Limb (tissue), 2 donors: ENCODE measurements at regions not wholly inside any gene's neighbourhood (a gene's known extent, or its start where the extent isn't known, plus 50 kb on each side); places are given as distances from the start of the nearest gene placed in this dataset.
"Not testable (repeated sequence)": the region's sequence is repeated elsewhere in the genome, so short reads cannot be mapped to it uniquely, and the experiment has no call there.

ENCODE experiments used
- DNase-seq, 2 donors: peaks; one replicate each; pipeline ENCODE4 v3.0.0-alpha.2; 2016; ENCODE audit errors: extremely low spot score in 2 of 2

DNA sequence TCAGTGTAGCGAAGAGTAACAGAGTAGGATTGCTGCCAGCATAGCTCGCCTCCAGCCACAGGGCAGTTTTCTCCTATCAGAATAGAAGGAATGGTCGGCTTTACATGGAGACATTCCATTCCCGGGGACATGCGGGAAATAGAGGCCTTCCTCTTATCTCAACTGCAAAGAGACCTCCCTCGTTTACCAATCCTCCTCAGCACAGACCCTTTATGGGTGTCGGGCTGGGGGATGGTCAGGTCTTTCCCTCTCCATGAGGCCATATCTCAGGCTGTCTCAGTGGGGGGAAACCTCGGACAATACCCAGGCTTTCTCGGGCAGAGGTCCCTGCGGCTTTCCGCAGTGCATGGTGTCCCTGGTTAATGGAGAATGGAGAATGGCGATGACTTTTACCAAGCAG lies 285.0 kb downstream of the ASMT start:
- no peak for DNase-seq

- no peak for DNase-seq
These were observed 288.0 kb downstream of the ASMT start for GRCh38 chrX:1902901-1903235.

DNA sequence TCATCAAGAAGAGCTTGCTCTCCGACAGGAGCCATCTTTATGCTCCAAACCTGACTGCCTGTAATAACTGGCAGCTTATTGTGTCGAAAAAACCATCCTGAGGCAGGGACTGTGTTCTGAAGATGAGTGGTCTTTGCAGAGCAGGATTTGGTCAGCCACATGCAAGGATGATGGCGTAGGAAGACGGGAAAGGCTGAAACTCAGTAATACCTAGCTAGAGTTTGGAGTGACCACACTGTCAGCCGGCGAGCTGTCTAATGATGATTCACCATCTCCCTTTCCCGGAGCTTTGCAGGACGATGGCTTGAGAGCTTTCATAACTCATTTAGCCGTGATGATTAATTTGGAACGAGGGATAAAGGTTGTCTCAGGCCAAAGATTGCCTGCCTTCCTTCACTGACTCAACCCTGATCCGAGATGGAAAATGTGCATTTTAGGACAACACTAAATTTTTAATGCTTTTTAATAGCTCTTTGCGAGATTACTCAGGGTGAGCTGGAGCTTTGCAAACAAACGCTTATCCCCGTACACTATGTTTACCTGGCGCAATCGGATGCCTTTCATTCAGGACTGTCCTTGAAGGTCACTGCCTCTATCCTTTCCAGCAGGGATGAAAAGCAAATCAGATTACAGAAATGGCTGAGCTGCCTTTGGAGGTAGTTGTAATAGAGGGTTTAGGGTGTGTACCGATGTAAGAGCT lies 288.5 kb downstream of the ASMT start:
- no peak for DNase-seq

DNA sequence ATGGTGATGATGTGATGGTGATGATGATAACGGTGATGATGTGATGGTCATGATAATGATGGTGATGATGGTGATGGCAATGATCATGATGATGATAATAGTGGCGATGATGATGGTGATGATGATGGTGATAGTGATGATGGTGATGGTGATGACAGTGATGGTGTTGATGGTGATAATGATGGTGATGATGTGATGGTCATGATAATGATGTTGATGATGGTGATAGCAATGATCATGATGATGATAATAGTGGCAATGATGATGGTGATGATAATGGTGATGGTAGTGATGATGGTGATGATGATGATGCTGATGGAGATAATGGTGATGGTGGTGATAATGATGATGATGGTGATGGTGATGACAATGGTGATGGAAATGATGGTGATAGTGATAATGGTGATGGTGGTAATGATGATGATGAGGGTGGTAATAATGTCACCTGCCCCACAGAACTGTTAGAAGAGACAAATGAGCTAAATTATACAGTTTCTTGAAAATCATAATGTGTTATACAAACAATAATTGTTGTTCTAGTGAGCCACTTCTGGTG lies 289.9 kb downstream of the ASMT start:
- no peak for DNase-seq

DNA sequence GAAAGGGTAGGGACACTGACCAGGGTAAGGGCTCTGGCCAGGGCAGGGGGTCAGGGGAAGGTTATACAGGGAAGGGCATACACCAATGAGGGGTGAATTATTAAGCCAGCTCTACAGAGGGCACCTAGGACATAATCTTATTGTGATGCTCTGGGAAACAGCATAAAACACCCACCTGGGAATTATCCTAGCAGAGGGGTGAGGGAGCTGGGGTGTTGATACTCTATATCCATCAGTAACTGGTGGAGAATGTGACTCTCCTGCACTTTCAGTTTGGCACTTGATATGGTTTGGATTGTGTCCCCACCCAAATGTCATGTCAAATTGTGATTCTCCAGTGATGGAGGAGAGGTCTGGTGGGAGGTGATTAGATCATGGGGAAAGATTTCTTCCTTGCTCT lies 291.2 kb downstream of the ASMT start:
- no peak for DNase-seq

DNA sequence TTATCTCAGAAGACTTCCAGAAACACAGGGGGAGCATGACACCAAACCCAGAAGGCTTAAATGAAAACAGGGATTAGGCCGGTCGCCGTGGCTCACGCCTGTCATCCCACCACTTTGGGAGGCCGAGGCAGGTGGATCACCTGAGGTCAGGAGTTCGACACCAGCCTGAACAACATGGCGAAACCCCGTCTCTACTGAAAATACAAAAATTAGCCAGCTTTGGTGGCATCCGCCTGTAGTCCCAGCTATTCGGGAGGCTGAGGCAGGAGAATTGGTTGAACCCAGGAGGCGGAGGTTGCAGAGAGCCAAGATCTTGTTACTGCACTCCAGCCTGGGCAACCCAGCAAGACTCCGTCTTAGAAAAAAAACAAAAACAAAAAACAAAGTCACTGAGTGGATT lies 294.1 kb downstream of the ASMT start:
- DNase-seq = not testable (repeated sequence)

DNA sequence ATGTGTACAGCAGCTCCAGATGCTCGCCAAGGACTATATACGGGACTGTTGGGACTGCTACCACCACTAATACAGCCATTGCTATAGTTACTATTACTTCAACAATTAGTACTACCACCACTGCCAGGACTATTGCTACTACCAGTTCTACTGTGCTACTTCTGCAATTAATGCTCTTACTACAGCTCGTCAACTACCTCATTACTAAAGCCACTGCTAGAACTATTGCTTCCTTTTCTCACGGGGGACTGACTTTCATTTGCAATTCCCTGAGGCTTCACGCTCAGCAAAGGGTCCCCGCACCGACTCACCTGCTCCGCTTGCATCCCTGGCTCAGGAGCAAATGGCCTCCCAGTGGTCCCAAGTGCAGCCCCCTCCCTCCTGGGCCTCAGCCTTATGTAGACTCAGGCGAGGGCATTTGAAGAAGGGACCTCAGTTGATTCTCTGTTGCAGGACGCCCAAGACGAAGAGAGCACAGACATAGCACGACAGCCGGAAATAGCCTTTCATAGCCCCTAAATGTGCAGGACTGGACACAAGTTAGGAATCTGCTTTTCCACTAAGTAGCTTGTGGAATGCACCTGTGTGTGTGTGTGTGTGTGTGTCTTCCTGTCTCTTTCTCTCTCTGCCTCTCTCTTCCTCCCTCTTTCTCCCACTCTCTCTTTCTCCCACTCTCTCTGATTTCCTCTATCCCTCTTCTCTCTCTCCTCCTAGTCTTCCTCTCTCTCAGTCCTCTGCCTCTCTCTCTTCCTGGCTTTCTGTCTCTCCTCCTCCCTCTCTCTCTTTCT lies 294.8 kb downstream of the ASMT start:
- no peak for DNase-seq

GRCh38 chrX:1910207-1910470 lies 295.3 kb downstream of the ASMT start:
- DNase-seq = no peak

GRCh38 chrX:1911401-1912128 lies 296.7 kb downstream of the ASMT start:
- no peak for DNase-seq

GRCh38 chrX:1912193-1912592 lies 297.3 kb downstream of the ASMT start:
- no peak for DNase-seq

- DNase-seq = no peak
These were observed 299.9 kb downstream of the ASMT start for GRCh38 chrX:1914606-1915365.

DNA sequence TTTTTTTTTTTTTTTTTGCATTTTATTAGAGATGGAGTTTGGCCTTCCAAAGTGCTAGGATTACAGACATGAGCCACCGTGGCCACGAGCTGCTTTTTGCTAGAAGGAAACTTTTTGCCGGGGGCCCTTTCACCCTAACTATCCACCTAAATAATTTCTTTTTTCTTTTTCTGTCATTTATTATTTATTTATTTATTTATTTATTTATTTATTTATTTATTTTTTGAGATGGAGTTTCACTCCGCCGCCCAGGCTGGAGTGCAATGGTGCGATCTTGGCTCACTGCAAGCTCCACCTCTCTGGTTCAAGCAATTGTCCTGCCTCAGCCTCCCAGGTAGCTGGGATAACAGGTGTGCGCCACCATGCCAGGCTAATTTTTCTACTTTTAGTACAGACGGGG lies 303.9 kb downstream of the ASMT start:
- no peak for DNase-seq

GRCh38 chrX:1925053-1925481 lies 310.2 kb downstream of the ASMT start:
- peak in 1 of 2 donors; percentile 42 for DNase-seq

DNA sequence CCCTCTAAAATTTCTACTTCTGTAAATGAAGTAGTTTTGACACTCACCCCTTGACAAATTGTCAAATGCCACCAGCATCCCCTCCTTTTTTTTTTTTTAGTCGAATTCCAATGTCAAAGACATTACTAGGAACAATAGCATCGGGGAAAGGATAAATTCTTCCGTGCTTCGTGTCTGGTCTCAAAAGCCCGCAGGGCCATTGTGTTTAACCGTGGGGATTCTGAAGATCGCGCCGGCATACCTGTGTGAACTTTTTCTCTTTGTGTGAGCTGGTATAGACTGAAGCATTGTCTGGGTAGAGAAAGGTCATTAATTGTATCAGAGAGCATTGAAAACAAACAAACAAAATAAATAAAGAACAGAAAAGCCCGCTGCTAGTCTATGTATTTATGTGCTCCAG lies 313.9 kb downstream of the ASMT start:
- no peak for DNase-seq

DNA sequence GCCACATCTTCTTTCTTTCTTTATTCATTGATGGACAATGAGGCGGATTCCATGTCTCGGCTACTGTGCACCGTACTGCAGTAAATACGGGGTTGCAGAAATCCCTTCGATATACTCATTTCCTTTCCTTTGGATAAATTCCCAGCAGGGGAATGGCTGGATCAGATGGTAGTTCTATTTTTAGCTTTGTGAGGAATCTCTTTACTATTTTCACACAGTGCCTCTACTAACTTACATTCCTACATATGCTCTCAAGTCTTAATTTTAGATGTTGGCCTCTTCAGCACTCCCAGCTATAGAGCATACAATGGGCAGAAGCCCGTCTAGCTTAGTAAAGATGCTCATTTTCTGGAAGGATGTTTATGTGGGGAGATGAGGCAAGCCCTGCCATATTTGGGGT lies 317.4 kb downstream of the ASMT start:
- peak in 1 of 2 donors; percentile 34 for DNase-seq

DNA sequence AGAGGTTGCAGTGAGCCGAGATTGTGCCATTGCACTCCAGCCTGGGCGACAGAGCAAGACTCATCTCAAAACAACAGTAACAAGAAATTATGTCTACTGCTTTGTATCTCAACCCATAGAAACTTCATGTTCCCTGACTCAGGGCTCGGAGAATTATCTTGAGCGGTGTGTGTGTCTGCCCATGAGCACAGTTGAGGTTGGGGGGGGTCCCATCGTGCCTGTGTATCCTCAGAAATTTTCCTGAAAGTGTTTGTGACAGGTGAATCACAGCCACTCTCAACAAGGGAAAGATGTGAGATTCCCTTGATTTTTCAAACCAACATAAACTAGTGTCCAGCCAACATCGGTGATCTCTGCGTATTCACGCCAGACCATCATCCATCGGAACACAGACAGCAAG lies 319.1 kb downstream of the ASMT start:
- DNase-seq = no peak

DNA sequence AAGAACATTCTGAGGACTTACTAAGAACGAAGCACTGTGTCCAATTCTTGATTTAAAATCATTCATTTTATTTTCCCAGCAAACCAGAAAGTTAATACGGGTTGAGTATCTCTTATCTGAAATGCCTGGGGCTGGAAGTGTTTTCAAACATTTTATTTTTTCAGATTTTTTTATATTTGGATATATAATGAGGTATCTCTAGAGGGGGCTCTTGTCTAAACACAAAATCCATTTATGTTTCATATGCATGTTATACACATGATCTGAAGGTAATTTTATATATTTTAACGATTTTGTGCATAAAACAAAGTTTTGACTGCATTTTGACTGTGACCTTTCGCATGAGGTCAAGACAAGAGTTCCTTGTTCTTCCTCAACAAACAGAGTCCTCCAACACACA lies 320.9 kb downstream of the ASMT start:
- no peak for DNase-seq

DNA sequence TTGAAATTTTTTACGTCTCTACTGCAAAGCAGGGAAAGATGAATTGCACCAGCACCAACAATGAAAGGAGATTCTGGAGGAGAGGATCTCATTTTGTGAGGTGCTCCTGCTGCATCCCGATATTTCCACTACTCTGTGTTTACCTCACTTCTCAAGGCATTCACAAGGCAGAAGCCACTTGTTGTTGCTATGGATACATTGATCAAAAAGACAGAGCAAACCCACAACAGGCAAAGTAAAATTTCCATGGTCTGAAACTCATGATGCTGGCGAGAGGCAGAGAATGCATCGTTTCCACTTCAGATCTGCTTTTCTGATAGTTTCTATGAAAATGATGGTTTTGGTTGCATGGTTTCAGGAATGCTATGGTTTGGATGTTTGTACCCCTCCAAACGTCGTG lies 323.3 kb downstream of the ASMT start:
- DNase-seq = no peak

GRCh38 chrX:1941321-1941720 lies 326.5 kb downstream of the ASMT start:
- DNase-seq = no peak

- DNase-seq = no peak
These were observed 331.0 kb downstream of the ASMT start for GRCh38 chrX:1945879-1946278.

GRCh38 chrX:1946974-1947373 lies 332.1 kb downstream of the ASMT start:
- DNase-seq = no peak
